ENCODE measurements at regions not wholly inside any gene's neighbourhood (a gene's known extent, or its start where the extent isn't known, plus 50 kb on each side); places are given as distances from the start of the nearest gene placed in this dataset.

- no TSS peak for BruUV-seq (replicated peaks)
- Histone ChIP-seq H3K9me3 (replicated peaks; ENCODE audit: control insufficient read depth, insufficient read depth, low read length) (no peaks in the 10 kb centered on the region), H3K4me2 (ENCODE audit: insufficient read depth, low read length) (no peak overlapping the region), H3K27me3 (ENCODE audit: control insufficient read depth in 2 of 2, insufficient read depth in 2 of 2, low read length in 2 of 2) (no peaks in the 10 kb centered on the region), H3K79me2 (ENCODE audit: control insufficient read depth, insufficient read depth, low read length) (no peaks in the 10 kb centered on the region), H3K9ac (replicated peaks; ENCODE audit: extremely low read depth, insufficient read depth, low read length) (no peak overlapping the region), H3K27ac (ENCODE audit: insufficient read depth, low read depth, low read length) (no peak overlapping the region), H2AFZ (ENCODE audit: low read depth, low read length) (no peak overlapping the region), H3K4me1 (ENCODE audit: control insufficient read depth, extremely low read depth, insufficient read depth, low read length) (no peaks in the 10 kb centered on the region), H3K9me1 (replicated peaks; ENCODE audit: control insufficient read depth, extremely low read depth, insufficient read depth, low read length) (no peaks in the 10 kb centered on the region), H4K20me1 (replicated peaks; ENCODE audit: control insufficient read depth, extremely low read depth, insufficient read depth, low read length) (no peaks in the 10 kb centered on the region), H3K4me3 (replicated peaks in 1 of 3; ENCODE audit: insufficient read depth in 1 of 3, low read depth in 1 of 3, low read length in 3 of 3) (no peak overlapping the region), H3K36me3 (ENCODE audit: control insufficient read depth in 2 of 2, extremely low read depth in 1 of 2, insufficient read depth in 2 of 2, low read length in 2 of 2) (no peaks in the 10 kb centered on the region)
- DNase-seq (ENCODE audit: low read depth, low spot score) = no peak
- FAIRE-seq = no peak
- dilution Hi-C loops (cut with MboI; ENCODE audit: extremely low pct_ligation_motif_present, low sequenced_read_pairs) = no loop called here
- intact Hi-C loops (cut with micrococcal nuclease) = no loop called here
- ChIA-PET CTCF (interaction anchor here (0.6 kb wide), 1 partner anchor 251 kb away, joined by 3 read pairs; no protein-coding TSS in a partner anchor), POLR2A (no interaction called here)
- TF ChIP-seq POLR2AphosphoS5 (IDR thresholded peaks at IDR 0.05; ENCODE audit: insufficient read depth, low read depth, low read length) = no peak
- no peak for TF ChIP-seq JUN (IDR thresholded peaks at IDR 0.05; ENCODE audit: borderline replicate concordance, insufficient read depth, insufficient read length, low read depth)
- no peak for TF ChIP-seq FOS (IDR thresholded peaks at IDR 0.05; ENCODE audit: borderline replicate concordance, insufficient read depth, low read length)
- no peak for TF ChIP-seq CTCF (IDR thresholded peaks at IDR 0.05; ENCODE audit: extremely low read depth in 1 of 2, insufficient read depth in 1 of 2, low read depth in 1 of 2, low read length in 2 of 2)
- TF ChIP-seq MYC (IDR thresholded peaks at IDR 0.05; ENCODE audit: low read depth, low read length) = no peak
- no peak for TF ChIP-seq POLR2A (IDR thresholded peaks at IDR 0.05; ENCODE audit: low read depth, low read length)
- TF ChIP-seq EZH2 (IDR thresholded peaks at IDR 0.05; ENCODE audit: borderline replicate concordance, low read depth, low read length, severe bottlenecking) = no peak
- TF ChIP-seq MAX (IDR thresholded peaks at IDR 0.05; ENCODE audit: insufficient read depth, insufficient read length) = no peak
- TF ChIP-seq GATA2 (IDR thresholded peaks at IDR 0.05; ENCODE audit: insufficient read depth, insufficient read length, low read depth, low read length) = no peak
These were observed 102.1 kb upstream of the ASTN2 start for GRCh38 chr9:117516676-117517632.
